GM23338 (cell line): ENCODE measurements at regions not wholly inside any gene's neighbourhood (a gene's known extent, or its start where the extent isn't known, plus 50 kb on each side); places are given as distances from the start of the nearest gene placed in this dataset.

Experiments used
- CREB1 ChIP-seq: fragments of 250-450 bp; sonication (Bioruptor Pico); IDR thresholded peaks from 2 replicates; pipeline ENCODE4 v1.5.0; 2020; ENCODE audit warnings: low read depth, mild to moderate bottlenecking, moderate library complexity
- EZH2 ChIP-seq: fragments of 200-600 bp; sonication (generic); IDR thresholded peaks from one replicate; pipeline ENCODE4 v1.8.0; 2017; ENCODE audit warnings: antibody characterized with exemption, mild to moderate bottlenecking, low read depth; ENCODE audit not compliant: unreplicated experiment
- EZH2phosphoT487 ChIP-seq: fragments of 200-600 bp; sonication (generic); IDR thresholded peaks from one replicate; pipeline ENCODE4 v1.8.1; 2018; ENCODE audit warnings: antibody characterized with exemption; ENCODE audit not compliant: unreplicated experiment
- JUNB ChIP-seq: IDR thresholded peaks from one replicate; pipeline ENCODE4 v1.6.1; 2016; ENCODE audit warnings: antibody characterized with exemption; ENCODE audit not compliant: unreplicated experiment
- NANOG ChIP-seq: IDR thresholded peaks from 2 replicates; pipeline ENCODE4 v1.6.1; 2016; ENCODE audit warnings: antibody characterized with exemption, borderline replicate concordance
- POLR2AphosphoS5 ChIP-seq: IDR thresholded peaks from 2 replicates; pipeline ENCODE4 v1.6.1; 2016; ENCODE audit warnings: antibody characterized with exemption, low read depth
- STAT1 ChIP-seq: IDR thresholded peaks from one replicate; pipeline ENCODE4 v1.6.1; 2016; ENCODE audit warnings: antibody characterized with exemption; ENCODE audit not compliant: unreplicated experiment
- ZNF114 ChIP-seq: fragments of 250-450 bp; sonication (Bioruptor Pico); IDR thresholded peaks from 2 replicates; pipeline ENCODE4 v1.5.0; 2020; ENCODE audit warnings: mild to moderate bottlenecking, moderate library complexity
- ZNF331 ChIP-seq: fragments of 250-450 bp; sonication (Bioruptor Pico); IDR thresholded peaks from 2 replicates; pipeline ENCODE4 v1.5.0; 2020; ENCODE audit warnings: low read depth, mild to moderate bottlenecking, moderate library complexity
- TF ChIP-seq, protein P1 (sequence below), 2 experiments: fragments of 200-600 bp in 1 of 2; sonication (generic) in 1 of 2; conservative IDR thresholded peaks; 2 replicates each; pipeline versions ENCODE4 v1.5.1 to v1.6.1; 2016 to 2017; ENCODE audit warnings: antibody characterized with exemption in 2 of 2, low read depth in 2 of 2, mild to moderate bottlenecking in 2 of 2, moderate library complexity in 1 of 2
- TF ChIP-seq, protein P2 (sequence below): IDR thresholded peaks from 2 replicates; pipeline ENCODE4 v1.6.1; 2016; ENCODE audit warnings: antibody characterized with exemption
- TF ChIP-seq, protein P3 (sequence below): IDR thresholded peaks from one replicate; pipeline ENCODE4 v1.6.1; 2018; ENCODE audit warnings: antibody characterized with exemption; ENCODE audit not compliant: unreplicated experiment

DNA sequence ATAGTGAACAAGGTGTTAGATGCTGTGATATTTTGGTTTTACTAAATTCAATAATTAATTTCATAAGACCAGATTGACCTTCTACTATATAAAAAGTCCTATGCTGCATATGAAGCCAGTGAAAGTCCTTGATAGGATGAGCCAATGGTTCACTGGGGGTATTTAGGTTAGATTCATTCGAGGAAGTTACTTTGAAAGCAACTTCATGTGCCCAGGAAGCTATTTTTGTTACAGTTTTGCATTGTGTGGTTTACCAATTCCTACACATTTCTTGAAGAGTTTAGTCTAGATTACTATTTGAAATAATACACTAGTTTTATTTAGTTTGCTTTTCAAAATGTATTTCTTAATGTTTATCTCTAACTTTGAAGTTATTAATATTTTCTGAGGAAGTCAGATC, 58.5 kb upstream of the RMST start:
- TF ChIP-seq, protein P1, sequence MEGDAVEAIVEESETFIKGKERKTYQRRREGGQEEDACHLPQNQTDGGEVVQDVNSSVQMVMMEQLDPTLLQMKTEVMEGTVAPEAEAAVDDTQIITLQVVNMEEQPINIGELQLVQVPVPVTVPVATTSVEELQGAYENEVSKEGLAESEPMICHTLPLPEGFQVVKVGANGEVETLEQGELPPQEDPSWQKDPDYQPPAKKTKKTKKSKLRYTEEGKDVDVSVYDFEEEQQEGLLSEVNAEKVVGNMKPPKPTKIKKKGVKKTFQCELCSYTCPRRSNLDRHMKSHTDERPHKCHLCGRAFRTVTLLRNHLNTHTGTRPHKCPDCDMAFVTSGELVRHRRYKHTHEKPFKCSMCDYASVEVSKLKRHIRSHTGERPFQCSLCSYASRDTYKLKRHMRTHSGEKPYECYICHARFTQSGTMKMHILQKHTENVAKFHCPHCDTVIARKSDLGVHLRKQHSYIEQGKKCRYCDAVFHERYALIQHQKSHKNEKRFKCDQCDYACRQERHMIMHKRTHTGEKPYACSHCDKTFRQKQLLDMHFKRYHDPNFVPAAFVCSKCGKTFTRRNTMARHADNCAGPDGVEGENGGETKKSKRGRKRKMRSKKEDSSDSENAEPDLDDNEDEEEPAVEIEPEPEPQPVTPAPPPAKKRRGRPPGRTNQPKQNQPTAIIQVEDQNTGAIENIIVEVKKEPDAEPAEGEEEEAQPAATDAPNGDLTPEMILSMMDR (conservative IDR thresholded peaks at IDR 0.05; ENCODE audit: low read depth in 2 of 2), result no peak
- TF ChIP-seq ZNF114, result no peak
- no peak for TF ChIP-seq EZH2
- TF ChIP-seq JUNB, result no peak
- TF ChIP-seq POLR2AphosphoS5, result no peak
- TF ChIP-seq CREB1 (CRISPR knock-in tag), result no peak
- no peak for TF ChIP-seq EZH2phosphoT487
- TF ChIP-seq, protein P2, sequence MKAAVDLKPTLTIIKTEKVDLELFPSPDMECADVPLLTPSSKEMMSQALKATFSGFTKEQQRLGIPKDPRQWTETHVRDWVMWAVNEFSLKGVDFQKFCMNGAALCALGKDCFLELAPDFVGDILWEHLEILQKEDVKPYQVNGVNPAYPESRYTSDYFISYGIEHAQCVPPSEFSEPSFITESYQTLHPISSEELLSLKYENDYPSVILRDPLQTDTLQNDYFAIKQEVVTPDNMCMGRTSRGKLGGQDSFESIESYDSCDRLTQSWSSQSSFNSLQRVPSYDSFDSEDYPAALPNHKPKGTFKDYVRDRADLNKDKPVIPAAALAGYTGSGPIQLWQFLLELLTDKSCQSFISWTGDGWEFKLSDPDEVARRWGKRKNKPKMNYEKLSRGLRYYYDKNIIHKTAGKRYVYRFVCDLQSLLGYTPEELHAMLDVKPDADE, result no peak
- TF ChIP-seq, protein P3, sequence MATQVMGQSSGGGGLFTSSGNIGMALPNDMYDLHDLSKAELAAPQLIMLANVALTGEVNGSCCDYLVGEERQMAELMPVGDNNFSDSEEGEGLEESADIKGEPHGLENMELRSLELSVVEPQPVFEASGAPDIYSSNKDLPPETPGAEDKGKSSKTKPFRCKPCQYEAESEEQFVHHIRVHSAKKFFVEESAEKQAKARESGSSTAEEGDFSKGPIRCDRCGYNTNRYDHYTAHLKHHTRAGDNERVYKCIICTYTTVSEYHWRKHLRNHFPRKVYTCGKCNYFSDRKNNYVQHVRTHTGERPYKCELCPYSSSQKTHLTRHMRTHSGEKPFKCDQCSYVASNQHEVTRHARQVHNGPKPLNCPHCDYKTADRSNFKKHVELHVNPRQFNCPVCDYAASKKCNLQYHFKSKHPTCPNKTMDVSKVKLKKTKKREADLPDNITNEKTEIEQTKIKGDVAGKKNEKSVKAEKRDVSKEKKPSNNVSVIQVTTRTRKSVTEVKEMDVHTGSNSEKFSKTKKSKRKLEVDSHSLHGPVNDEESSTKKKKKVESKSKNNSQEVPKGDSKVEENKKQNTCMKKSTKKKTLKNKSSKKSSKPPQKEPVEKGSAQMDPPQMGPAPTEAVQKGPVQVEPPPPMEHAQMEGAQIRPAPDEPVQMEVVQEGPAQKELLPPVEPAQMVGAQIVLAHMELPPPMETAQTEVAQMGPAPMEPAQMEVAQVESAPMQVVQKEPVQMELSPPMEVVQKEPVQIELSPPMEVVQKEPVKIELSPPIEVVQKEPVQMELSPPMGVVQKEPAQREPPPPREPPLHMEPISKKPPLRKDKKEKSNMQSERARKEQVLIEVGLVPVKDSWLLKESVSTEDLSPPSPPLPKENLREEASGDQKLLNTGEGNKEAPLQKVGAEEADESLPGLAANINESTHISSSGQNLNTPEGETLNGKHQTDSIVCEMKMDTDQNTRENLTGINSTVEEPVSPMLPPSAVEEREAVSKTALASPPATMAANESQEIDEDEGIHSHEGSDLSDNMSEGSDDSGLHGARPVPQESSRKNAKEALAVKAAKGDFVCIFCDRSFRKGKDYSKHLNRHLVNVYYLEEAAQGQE, result no peak
- TF ChIP-seq STAT1, result no peak
- TF ChIP-seq ZNF331 (CRISPR knock-in tag), result no peak
- no peak for TF ChIP-seq NANOG
